Hepatocyte (in vitro differentiated cells): ENCODE measurements at regions not wholly inside any gene's neighbourhood (a gene's known extent, or its start where the extent isn't known, plus 50 kb on each side); places are given as distances from the start of the nearest gene placed in this dataset.

Experiments used
- EZH2 ChIP-seq: fragments of 200-600 bp; sonication (generic); IDR thresholded peaks from 2 replicates; pipeline ENCODE4 v1.6.1; 2016; ENCODE audit warnings: antibody characterized with exemption, mild to moderate bottlenecking, borderline replicate concordance
- EZH2phosphoT487 ChIP-seq: fragments of 200-600 bp; sonication (generic); IDR thresholded peaks from one replicate; pipeline ENCODE4 v1.6.1; 2018; ENCODE audit warnings: antibody characterized with exemption, mild to moderate bottlenecking, low read depth, moderate library complexity; ENCODE audit not compliant: unreplicated experiment, severe bottlenecking
- TF ChIP-seq, protein P1 (sequence below): fragments of 200-600 bp; sonication (generic); IDR thresholded peaks from 2 replicates; pipeline ENCODE4 v1.5.1; 2016; ENCODE audit warnings: antibody characterized with exemption, mild to moderate bottlenecking; ENCODE audit not compliant: poor library complexity

DNA sequence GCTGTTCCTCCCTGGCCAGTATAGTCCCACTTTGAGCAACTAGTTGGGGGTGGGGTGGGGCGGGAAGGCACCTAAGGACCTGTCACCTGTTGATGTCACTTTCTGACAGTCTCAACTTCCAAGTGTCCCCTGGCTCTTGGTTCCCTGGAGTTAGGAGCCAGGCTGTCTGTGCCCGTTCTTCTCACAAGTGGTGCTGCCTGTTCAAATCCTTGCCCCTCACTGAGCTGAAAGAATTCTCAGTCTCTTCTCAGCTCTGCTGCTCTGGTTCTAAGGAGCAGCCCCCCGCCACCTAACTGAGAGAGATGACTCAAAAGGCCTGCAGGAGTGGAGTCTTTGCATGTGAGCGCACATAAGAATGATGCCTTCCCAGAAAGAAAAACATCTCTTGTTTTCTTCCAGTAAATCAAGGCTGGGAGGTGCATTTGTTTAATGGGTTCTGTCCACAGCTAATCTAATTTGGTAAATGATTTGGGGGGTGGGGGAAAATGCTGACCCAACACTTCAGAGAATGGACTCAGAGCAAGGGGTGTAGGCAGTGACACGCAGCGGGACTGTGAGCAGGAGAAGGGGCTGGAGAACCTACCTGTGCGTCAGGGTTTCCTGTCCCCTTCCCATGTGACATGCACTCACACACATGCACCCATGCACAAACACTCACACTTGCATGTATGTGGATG lies 78.2 kb upstream of the NLRP1 start:
- TF ChIP-seq EZH2 (no peak), EZH2phosphoT487 (no peak)
- TF ChIP-seq, protein P1, sequence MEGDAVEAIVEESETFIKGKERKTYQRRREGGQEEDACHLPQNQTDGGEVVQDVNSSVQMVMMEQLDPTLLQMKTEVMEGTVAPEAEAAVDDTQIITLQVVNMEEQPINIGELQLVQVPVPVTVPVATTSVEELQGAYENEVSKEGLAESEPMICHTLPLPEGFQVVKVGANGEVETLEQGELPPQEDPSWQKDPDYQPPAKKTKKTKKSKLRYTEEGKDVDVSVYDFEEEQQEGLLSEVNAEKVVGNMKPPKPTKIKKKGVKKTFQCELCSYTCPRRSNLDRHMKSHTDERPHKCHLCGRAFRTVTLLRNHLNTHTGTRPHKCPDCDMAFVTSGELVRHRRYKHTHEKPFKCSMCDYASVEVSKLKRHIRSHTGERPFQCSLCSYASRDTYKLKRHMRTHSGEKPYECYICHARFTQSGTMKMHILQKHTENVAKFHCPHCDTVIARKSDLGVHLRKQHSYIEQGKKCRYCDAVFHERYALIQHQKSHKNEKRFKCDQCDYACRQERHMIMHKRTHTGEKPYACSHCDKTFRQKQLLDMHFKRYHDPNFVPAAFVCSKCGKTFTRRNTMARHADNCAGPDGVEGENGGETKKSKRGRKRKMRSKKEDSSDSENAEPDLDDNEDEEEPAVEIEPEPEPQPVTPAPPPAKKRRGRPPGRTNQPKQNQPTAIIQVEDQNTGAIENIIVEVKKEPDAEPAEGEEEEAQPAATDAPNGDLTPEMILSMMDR = no peak
